ACC112 (cell line): ENCODE measurements at regions not wholly inside any gene's neighbourhood (a gene's known extent, or its start where the extent isn't known, plus 50 kb on each side); places are given as distances from the start of the nearest gene placed in this dataset.

Experiments
- H2AFZ ChIP-seq: fragments of 200-600 bp; sonication (generic); one replicate; pipeline ENCODE4 v1.6.0; 2017; ENCODE audit warnings: antibody characterized with exemption, low read length; ENCODE audit not compliant: unreplicated experiment
- H3K27ac ChIP-seq: fragments of 200-600 bp; sonication (generic); 2 replicates; pipeline ENCODE4 v1.5.1; 2014; ENCODE audit warnings: low read depth, mild to moderate bottlenecking, antibody characterized with exemption, low read length, moderate library complexity
- H3K27me3 ChIP-seq: fragments of 200-600 bp; sonication (generic); 2 replicates; pipeline ENCODE4 v1.6.1; 2014; ENCODE audit warnings: mild to moderate bottlenecking, antibody characterized with exemption, low read length, moderate library complexity, mixed read lengths; ENCODE audit not compliant: insufficient read depth
- H3K36me3 ChIP-seq: fragments of 200-600 bp; sonication (generic); 2 replicates; pipeline ENCODE4 v1.6.1; 2016; ENCODE audit warnings: mild to moderate bottlenecking, antibody characterized with exemption, low read length, moderate library complexity, mixed read lengths; ENCODE audit not compliant: insufficient read depth
- H3K4me1 ChIP-seq: fragments of 200-600 bp; sonication (generic); one replicate; pipeline ENCODE4 v1.6.1; 2016; ENCODE audit warnings: low read length, mixed read lengths; ENCODE audit not compliant: insufficient read depth, unreplicated experiment, control insufficient read depth
- H3K4me3 ChIP-seq: fragments of 200-600 bp; sonication (generic); 2 replicates; pipeline ENCODE4 v1.5.1; 2014; ENCODE audit warnings: mild to moderate bottlenecking, low read depth, low read length
- H3K79me2 ChIP-seq: fragments of 200-600 bp; sonication (generic); one replicate; pipeline ENCODE4 v1.6.0; 2016; ENCODE audit warnings: low read length; ENCODE audit not compliant: control insufficient read depth, unreplicated experiment, insufficient read depth

GRCh38 chr6:131400054-131400778, 172.8 kb upstream of the ARG1 start:
- peak overlapping the region; percentile 78 for H3K27ac ChIP-seq
- H3K36me3 ChIP-seq: peaks cover 6% of the 10 kb centered on the region; the same call in 1 of the 2 replicates
- H2AFZ ChIP-seq: peak overlapping the region; percentile 64

GRCh38 chr6:131400779-131401496, 172.1 kb upstream of the ARG1 start:
- peaks cover 6% of the 10 kb centered on the region; the same call in 1 of the 2 replicates for H3K36me3 ChIP-seq
- H3K4me1 ChIP-seq: peaks cover 21% of the 10 kb centered on the region
- no peak overlapping the region for H3K4me3 ChIP-seq
- H3K27ac ChIP-seq: peak overlapping the region; percentile 42
- H3K79me2 ChIP-seq: no peaks in the 10 kb centered on the region
- no peak overlapping the region for H2AFZ ChIP-seq
- no peaks in the 10 kb centered on the region for H3K27me3 ChIP-seq

More at GRCh38 chr6:131400054-131400778, 172.8 kb upstream of the ARG1 start:
- H3K4me3 ChIP-seq: 0 out of 2 replicates have a peak overlapping the region, but pooled peaks have one; percentile 3
- peaks cover 21% of the 10 kb centered on the region for H3K4me1 ChIP-seq
- H3K79me2 ChIP-seq: no peaks in the 10 kb centered on the region
- no peaks in the 10 kb centered on the region for H3K27me3 ChIP-seq

- Histone ChIP-seq H2AFZ (no peak overlapping the region), H3K36me3 (no peaks in the 10 kb centered on the region), H3K4me3 (no peak overlapping the region), H3K27me3 (peaks cover 2% of the 10 kb centered on the region; the same call in 1 of the 2 replicates), H3K27ac (no peak overlapping the region), H3K4me1 (no peaks in the 10 kb centered on the region), H3K79me2 (no peaks in the 10 kb centered on the region)
Measured at GRCh38 chr6:131408811-131409210, 164.2 kb upstream of the ARG1 start.

- H3K27me3 ChIP-seq: peaks cover 2% of the 10 kb centered on the region; the same call in 1 of the 2 replicates
- H3K36me3 ChIP-seq: no peaks in the 10 kb centered on the region
- H3K4me3 ChIP-seq: no peak overlapping the region
- no peaks in the 10 kb centered on the region for H3K79me2 ChIP-seq
- H3K4me1 ChIP-seq: no peaks in the 10 kb centered on the region
- no peak overlapping the region for H2AFZ ChIP-seq
- no peak overlapping the region for H3K27ac ChIP-seq
Measured at GRCh38 chr6:131410785-131411184, 162.2 kb upstream of the ARG1 start.

- no peaks in the 10 kb centered on the region for H3K4me1 ChIP-seq
- no peaks in the 10 kb centered on the region for H3K79me2 ChIP-seq
- H2AFZ ChIP-seq: no peak overlapping the region
- H3K36me3 ChIP-seq: no peaks in the 10 kb centered on the region
- no peak overlapping the region for H3K4me3 ChIP-seq
- H3K27ac ChIP-seq: no peak overlapping the region
- H3K27me3 ChIP-seq: peaks cover 2% of the 10 kb centered on the region; the same call in 1 of the 2 replicates
Measured at GRCh38 chr6:131412960-131413830, 159.8 kb upstream of the ARG1 start.

- H3K79me2 ChIP-seq: no peaks in the 10 kb centered on the region
- H3K4me3 ChIP-seq: no peak overlapping the region
- no peaks in the 10 kb centered on the region for H3K36me3 ChIP-seq
- no peak overlapping the region for H2AFZ ChIP-seq
- no peak overlapping the region for H3K27ac ChIP-seq
- H3K4me1 ChIP-seq: no peaks in the 10 kb centered on the region
- peaks cover 2% of the 10 kb centered on the region; the same call in 1 of the 2 replicates for H3K27me3 ChIP-seq
Measured at GRCh38 chr6:131413831-131414191, 159.2 kb upstream of the ARG1 start.

- no peaks in the 10 kb centered on the region for H3K4me1 ChIP-seq
- H3K36me3 ChIP-seq: no peaks in the 10 kb centered on the region
- H3K4me3 ChIP-seq: no peak overlapping the region
- no peak overlapping the region for H2AFZ ChIP-seq
- peaks cover 6% of the 10 kb centered on the region; the same call in 1 of the 2 replicates for H3K27me3 ChIP-seq
- H3K27ac ChIP-seq: no peak overlapping the region
- no peaks in the 10 kb centered on the region for H3K79me2 ChIP-seq
Measured at GRCh38 chr6:131414956-131415355, 158.1 kb upstream of the ARG1 start.

- Histone ChIP-seq H2AFZ (no peak overlapping the region), H3K27ac (no peak overlapping the region), H3K36me3 (no peaks in the 10 kb centered on the region), H3K4me1 (no peaks in the 10 kb centered on the region), H3K79me2 (no peaks in the 10 kb centered on the region), H3K27me3 (peaks cover 11% of the 10 kb centered on the region; the same call in 1 of the 2 replicates), H3K4me3 (no peak overlapping the region)
Measured at GRCh38 chr6:131418441-131418840, 154.6 kb upstream of the ARG1 start.

- H2AFZ ChIP-seq: no peak overlapping the region
Measured at GRCh38 chr6:131419702-131420101, 153.3 kb upstream of the ARG1 start.

GRCh38 chr6:131424016-131424415, 149.0 kb upstream of the ARG1 start:
- H3K79me2 ChIP-seq: no peaks in the 10 kb centered on the region
- no peak overlapping the region for H3K27ac ChIP-seq
- H2AFZ ChIP-seq: no peak overlapping the region
- H3K36me3 ChIP-seq: no peaks in the 10 kb centered on the region
- no peak overlapping the region for H3K4me3 ChIP-seq
- H3K4me1 ChIP-seq: no peaks in the 10 kb centered on the region
- H3K27me3 ChIP-seq: peaks cover 11% of the 10 kb centered on the region; the same call in 1 of the 2 replicates

More at GRCh38 chr6:131419702-131420101, 153.3 kb upstream of the ARG1 start:
- peaks cover 11% of the 10 kb centered on the region; the same call in 1 of the 2 replicates for H3K27me3 ChIP-seq
- H3K4me1 ChIP-seq: no peaks in the 10 kb centered on the region
- no peak overlapping the region for H3K27ac ChIP-seq
- no peak overlapping the region for H3K4me3 ChIP-seq
- H3K79me2 ChIP-seq: no peaks in the 10 kb centered on the region
- H3K36me3 ChIP-seq: no peaks in the 10 kb centered on the region
